ENCODE measurements at regions not wholly inside any gene's neighbourhood (a gene's known extent, or its start where the extent isn't known, plus 50 kb on each side); places are given as distances from the start of the nearest gene placed in this dataset.

- in situ Hi-C loops (cut with HindIII; ENCODE audit: low pct_ligation_motif_present, low pct_unique_long_range_greater_than_20kb, low sequenced_read_pairs): no loop called here
- DNase-seq: peak; percentile 39
These were observed 663.7 kb upstream of the B3GAT1 start for GRCh38 chr11:135075740-135076139.

GRCh38 chr11:135074397-135074998, 662.5 kb upstream of the B3GAT1 start:
- peak; percentile 10 for DNase-seq

GRCh38 chr11:135073870-135074269, 661.8 kb upstream of the B3GAT1 start:
- in situ Hi-C loops (cut with HindIII; ENCODE audit: low pct_ligation_motif_present, low pct_unique_long_range_greater_than_20kb, low sequenced_read_pairs): no loop called here
- no peak for DNase-seq

More at GRCh38 chr11:135074397-135074998, 662.5 kb upstream of the B3GAT1 start:
- in situ Hi-C loops (cut with HindIII; ENCODE audit: low pct_ligation_motif_present, low pct_unique_long_range_greater_than_20kb, low sequenced_read_pairs): no loop called here

GRCh38 chr11:135073381-135073780, 661.3 kb upstream of the B3GAT1 start:
- DNase-seq: no peak
- in situ Hi-C loops (cut with HindIII; ENCODE audit: low pct_ligation_motif_present, low pct_unique_long_range_greater_than_20kb, low sequenced_read_pairs): no loop called here

GRCh38 chr11:135069890-135070289, 657.8 kb upstream of the B3GAT1 start:
- no peak for DNase-seq
- in situ Hi-C loops (cut with HindIII; ENCODE audit: low pct_ligation_motif_present, low pct_unique_long_range_greater_than_20kb, low sequenced_read_pairs): no loop called here

- no peak for DNase-seq
- in situ Hi-C loops (cut with HindIII; ENCODE audit: low pct_ligation_motif_present, low pct_unique_long_range_greater_than_20kb, low sequenced_read_pairs): no loop called here
These were observed 657.0 kb upstream of the B3GAT1 start for GRCh38 chr11:135069063-135069462.

GRCh38 chr11:135062994-135063393, 651.0 kb upstream of the B3GAT1 start:
- no peak for DNase-seq
- in situ Hi-C loops (cut with HindIII; ENCODE audit: low pct_ligation_motif_present, low pct_unique_long_range_greater_than_20kb, low sequenced_read_pairs): no loop called here

GRCh38 chr11:135061166-135061565, 649.1 kb upstream of the B3GAT1 start:
- in situ Hi-C loops (cut with HindIII; ENCODE audit: low pct_ligation_motif_present, low pct_unique_long_range_greater_than_20kb, low sequenced_read_pairs): no loop called here
- DNase-seq: no peak

GRCh38 chr11:135046986-135047385, 634.9 kb upstream of the B3GAT1 start:
- in situ Hi-C loops (cut with HindIII; ENCODE audit: low pct_ligation_motif_present, low pct_unique_long_range_greater_than_20kb, low sequenced_read_pairs): no loop called here
- DNase-seq: no peak

- in situ Hi-C loops (cut with HindIII; ENCODE audit: low pct_ligation_motif_present, low pct_unique_long_range_greater_than_20kb, low sequenced_read_pairs): no loop called here
- no peak for DNase-seq
These were observed 634.5 kb upstream of the B3GAT1 start for GRCh38 chr11:135046556-135046955.

GRCh38 chr11:135043434-135043833, 631.4 kb upstream of the B3GAT1 start:
- in situ Hi-C loops (cut with HindIII; ENCODE audit: low pct_ligation_motif_present, low pct_unique_long_range_greater_than_20kb, low sequenced_read_pairs): no loop called here

GRCh38 chr11:135037828-135038227, 625.8 kb upstream of the B3GAT1 start:
- no peak for DNase-seq
- in situ Hi-C loops (cut with HindIII; ENCODE audit: low pct_ligation_motif_present, low pct_unique_long_range_greater_than_20kb, low sequenced_read_pairs): no loop called here

More at GRCh38 chr11:135043434-135043833, 631.4 kb upstream of the B3GAT1 start:
- no peak for DNase-seq

GRCh38 chr11:135036488-135037297, 624.7 kb upstream of the B3GAT1 start:
- in situ Hi-C loops (cut with HindIII; ENCODE audit: low pct_ligation_motif_present, low pct_unique_long_range_greater_than_20kb, low sequenced_read_pairs): no loop called here
- DNase-seq: no peak

- in situ Hi-C loops (cut with HindIII; ENCODE audit: low pct_ligation_motif_present, low pct_unique_long_range_greater_than_20kb, low sequenced_read_pairs): no loop called here
- no peak for DNase-seq
These were observed 623.2 kb upstream of the B3GAT1 start for GRCh38 chr11:135035282-135035681.

- in situ Hi-C loops (cut with HindIII; ENCODE audit: low pct_ligation_motif_present, low pct_unique_long_range_greater_than_20kb, low sequenced_read_pairs): no loop called here
- peak; percentile 7 for DNase-seq
These were observed 621.5 kb upstream of the B3GAT1 start for GRCh38 chr11:135033540-135033939.

- no peak for DNase-seq
- in situ Hi-C loops (cut with HindIII; ENCODE audit: low pct_ligation_motif_present, low pct_unique_long_range_greater_than_20kb, low sequenced_read_pairs): no loop called here
These were observed 619.4 kb upstream of the B3GAT1 start for GRCh38 chr11:135031205-135031989.

GRCh38 chr11:135027461-135027860, 615.4 kb upstream of the B3GAT1 start:
- peak; percentile 31 for DNase-seq
- in situ Hi-C loops (cut with HindIII; ENCODE audit: low pct_ligation_motif_present, low pct_unique_long_range_greater_than_20kb, low sequenced_read_pairs): no loop called here

- in situ Hi-C loops (cut with HindIII; ENCODE audit: low pct_ligation_motif_present, low pct_unique_long_range_greater_than_20kb, low sequenced_read_pairs): no loop called here
- no peak for DNase-seq
These were observed 611.5 kb upstream of the B3GAT1 start for GRCh38 chr11:135023499-135023898.

- DNase-seq: no peak
- in situ Hi-C loops (cut with HindIII; ENCODE audit: low pct_ligation_motif_present, low pct_unique_long_range_greater_than_20kb, low sequenced_read_pairs): no loop called here
These were observed 610.4 kb upstream of the B3GAT1 start for GRCh38 chr11:135022454-135022853.
